ENCODE measurements at regions not wholly inside any gene's neighbourhood (a gene's known extent, or its start where the extent isn't known, plus 50 kb on each side); places are given as distances from the start of the nearest gene placed in this dataset.
"Not testable (repeated sequence)": the region's sequence is repeated elsewhere in the genome, so short reads cannot be mapped to it uniquely, and the experiment has no call there.

DNA sequence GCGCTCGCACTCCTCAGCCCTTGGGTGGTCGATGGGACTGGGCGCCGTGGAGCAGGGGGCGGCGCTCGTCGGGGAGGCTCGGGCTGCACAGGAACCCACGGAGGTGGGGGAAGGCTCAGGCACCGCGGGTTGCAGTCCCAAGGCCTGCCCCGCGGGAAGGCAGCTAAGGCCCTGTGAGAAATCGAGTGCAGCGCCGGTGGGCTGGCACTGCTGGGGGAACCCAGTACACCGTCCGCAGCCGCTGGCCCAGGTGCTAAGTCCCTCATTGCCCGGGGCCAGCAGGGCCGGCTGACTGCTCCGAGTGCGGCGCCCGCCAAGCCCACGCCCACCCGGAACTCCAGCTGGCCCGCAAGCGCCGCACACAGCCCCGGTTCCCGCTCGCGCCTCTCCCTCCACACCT lies 244.2 kb upstream of the PLXNA2 start:
- DNase-seq (ENCODE audit: low read depth, low spot score); in situ Hi-C loops (cut with HindIII; ENCODE audit: low pct_unique_long_range_greater_than_20kb, low sequenced_read_pairs): not testable (repeated sequence)

- no peak for DNase-seq (ENCODE audit: low read depth, low spot score)
- in situ Hi-C loops (cut with HindIII; ENCODE audit: low pct_unique_long_range_greater_than_20kb, low sequenced_read_pairs): no loop called here
Measured at GRCh38 chr1:208496467-208497371, 252.5 kb upstream of the PLXNA2 start.

GRCh38 chr1:208497866-208498541 lies 253.8 kb upstream of the PLXNA2 start:
- in situ Hi-C loops (cut with HindIII; ENCODE audit: low pct_unique_long_range_greater_than_20kb, low sequenced_read_pairs): no loop called here
- DNase-seq (ENCODE audit: low read depth, low spot score): no peak

DNA sequence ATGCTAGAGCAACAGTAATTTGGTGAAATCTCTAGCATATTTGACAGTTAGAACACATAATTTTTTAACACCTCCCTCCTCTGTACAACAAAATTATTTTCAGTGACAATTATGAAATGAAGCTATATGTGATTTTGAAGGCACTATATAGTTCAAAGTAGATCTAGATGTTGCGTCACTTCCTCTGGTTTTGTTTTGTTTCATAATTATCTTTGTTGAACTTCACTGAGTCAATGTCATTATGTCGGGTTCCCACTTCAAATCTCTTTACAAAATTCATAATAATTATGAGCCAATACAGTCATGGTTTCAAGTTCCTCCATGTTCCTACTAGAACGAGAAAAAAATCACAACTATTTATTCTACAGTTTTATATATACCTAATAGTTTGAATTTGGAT lies 254.8 kb upstream of the PLXNA2 start:
- no peak for DNase-seq (ENCODE audit: low read depth, low spot score)

GRCh38 chr1:208499601-208500000 lies 255.4 kb upstream of the PLXNA2 start:
- in situ Hi-C loops (cut with HindIII; ENCODE audit: low pct_unique_long_range_greater_than_20kb, low sequenced_read_pairs): no loop called here
- no peak for DNase-seq (ENCODE audit: low read depth, low spot score)

More for the DNA sequence above, 254.8 kb upstream of the PLXNA2 start:
- in situ Hi-C loops (cut with HindIII; ENCODE audit: low pct_unique_long_range_greater_than_20kb, low sequenced_read_pairs): no loop called here

GRCh38 chr1:208500375-208500774 lies 256.2 kb upstream of the PLXNA2 start:
- in situ Hi-C loops (cut with HindIII; ENCODE audit: low pct_unique_long_range_greater_than_20kb, low sequenced_read_pairs): no loop called here
- DNase-seq (ENCODE audit: low read depth, low spot score): no peak

DNA sequence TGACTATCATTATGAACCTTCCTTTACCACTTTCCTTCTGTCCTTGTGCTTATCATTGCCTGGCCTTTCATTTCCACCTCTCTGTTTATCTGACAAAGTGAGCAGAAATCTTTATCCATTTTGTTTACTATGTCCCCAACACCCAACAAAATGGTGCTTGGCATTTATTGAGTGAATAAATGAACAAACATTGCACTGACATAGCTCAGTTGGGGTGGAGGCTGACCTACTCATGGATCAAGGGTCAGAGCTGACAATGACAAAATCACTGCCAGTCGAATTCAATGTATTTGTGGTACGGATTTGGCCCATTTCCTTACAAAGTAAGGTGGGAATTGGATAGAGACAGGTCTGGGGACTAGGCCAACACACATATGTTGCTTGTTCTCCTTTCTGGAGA lies 257.4 kb upstream of the PLXNA2 start:
- in situ Hi-C loops (cut with HindIII; ENCODE audit: low pct_unique_long_range_greater_than_20kb, low sequenced_read_pairs): no loop called here
- no peak for DNase-seq (ENCODE audit: low read depth, low spot score)

DNA sequence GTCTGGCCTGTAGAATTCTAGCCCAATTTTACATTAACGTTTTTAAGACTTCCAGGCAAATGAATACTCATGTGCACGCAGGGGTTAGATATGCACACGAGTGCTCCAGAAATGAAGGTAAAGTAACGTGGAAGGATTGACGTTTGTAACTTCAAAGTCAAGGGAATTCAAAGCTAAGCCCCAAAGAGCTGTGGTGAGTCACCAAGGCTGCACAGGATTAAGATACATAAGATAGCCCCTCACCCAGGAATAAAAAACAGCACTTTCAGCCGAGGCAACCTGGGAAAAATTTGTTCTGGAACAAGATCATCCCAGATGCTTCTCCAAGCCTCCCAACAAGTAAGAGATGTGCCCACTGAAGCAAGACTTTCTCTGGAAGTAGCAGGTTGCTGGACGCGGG lies 259.6 kb upstream of the PLXNA2 start:
- DNase-seq (ENCODE audit: low read depth, low spot score): no peak
- in situ Hi-C loops (cut with HindIII; ENCODE audit: low pct_unique_long_range_greater_than_20kb, low sequenced_read_pairs): no loop called here

GRCh38 chr1:208506812-208507211 lies 262.6 kb upstream of the PLXNA2 start:
- in situ Hi-C loops (cut with HindIII; ENCODE audit: low pct_unique_long_range_greater_than_20kb, low sequenced_read_pairs): no loop called here
- DNase-seq (ENCODE audit: low read depth, low spot score): no peak

DNA sequence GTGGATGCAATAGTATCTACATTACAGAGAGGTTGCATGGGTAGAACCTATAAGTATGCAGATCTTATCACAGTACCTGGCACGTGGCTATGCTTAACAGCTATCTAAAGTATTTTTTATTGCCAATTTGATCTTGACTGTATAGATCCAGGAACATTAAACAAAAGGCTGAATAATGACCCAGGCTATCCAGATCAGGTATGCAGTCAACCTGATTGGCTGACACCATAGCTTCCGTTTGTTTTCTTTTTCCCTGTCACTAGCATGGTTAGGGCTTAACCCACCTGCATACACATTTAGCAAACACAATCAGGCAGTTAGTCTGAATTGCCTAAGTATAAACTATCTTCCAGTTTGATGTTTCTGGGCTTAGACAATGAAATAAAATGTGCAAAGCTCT lies 264.9 kb upstream of the PLXNA2 start:
- DNase-seq (ENCODE audit: low read depth, low spot score): no peak
- in situ Hi-C loops (cut with HindIII; ENCODE audit: low pct_unique_long_range_greater_than_20kb, low sequenced_read_pairs): no loop called here

GRCh38 chr1:208510192-208510952 lies 266.2 kb upstream of the PLXNA2 start:
- in situ Hi-C loops (cut with HindIII; ENCODE audit: low pct_unique_long_range_greater_than_20kb, low sequenced_read_pairs): no loop called here
- DNase-seq (ENCODE audit: low read depth, low spot score): no peak

- no peak for DNase-seq (ENCODE audit: low read depth, low spot score)
- in situ Hi-C loops (cut with HindIII; ENCODE audit: low pct_unique_long_range_greater_than_20kb, low sequenced_read_pairs): no loop called here
Measured at GRCh38 chr1:208511242-208511860, 267.2 kb upstream of the PLXNA2 start.

GRCh38 chr1:208513799-208514198 lies 269.6 kb upstream of the PLXNA2 start:
- no peak for DNase-seq (ENCODE audit: low read depth, low spot score)
- in situ Hi-C loops (cut with HindIII; ENCODE audit: low pct_unique_long_range_greater_than_20kb, low sequenced_read_pairs): no loop called here

- in situ Hi-C loops (cut with HindIII; ENCODE audit: low pct_unique_long_range_greater_than_20kb, low sequenced_read_pairs): no loop called here
- no peak for DNase-seq (ENCODE audit: low read depth, low spot score)
Measured at GRCh38 chr1:208515129-208515528, 270.9 kb upstream of the PLXNA2 start.

- in situ Hi-C loops (cut with HindIII; ENCODE audit: low pct_unique_long_range_greater_than_20kb, low sequenced_read_pairs): no loop called here
- DNase-seq (ENCODE audit: low read depth, low spot score): no peak
Measured at GRCh38 chr1:208516780-208517179, 272.6 kb upstream of the PLXNA2 start.

- DNase-seq (ENCODE audit: low read depth, low spot score): no peak
- in situ Hi-C loops (cut with HindIII; ENCODE audit: low pct_unique_long_range_greater_than_20kb, low sequenced_read_pairs): no loop called here
Measured at GRCh38 chr1:208520438-208521099, 276.4 kb upstream of the PLXNA2 start.

DNA sequence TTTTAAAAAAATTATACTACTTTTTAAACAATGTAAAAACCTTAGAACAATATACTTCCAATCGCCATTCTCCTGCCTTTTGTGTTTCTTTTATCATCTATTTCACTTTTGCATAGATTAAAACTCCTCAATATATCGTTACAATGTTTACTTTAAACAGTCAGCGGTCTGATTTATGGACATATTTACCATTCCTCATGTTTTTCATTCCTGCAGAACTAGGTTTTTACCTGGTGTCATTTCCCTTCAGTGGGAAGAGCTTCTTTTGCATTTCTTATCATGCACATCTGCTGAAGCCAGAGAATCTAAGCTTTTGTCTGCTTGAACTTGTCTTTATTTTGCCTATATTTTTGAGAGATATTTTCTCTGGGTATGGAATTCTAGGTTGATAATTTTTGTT lies 277.4 kb upstream of the PLXNA2 start:
- no peak for DNase-seq (ENCODE audit: low read depth, low spot score)
- in situ Hi-C loops (cut with HindIII; ENCODE audit: low pct_unique_long_range_greater_than_20kb, low sequenced_read_pairs): no loop called here

Data from SK-MEL-5 (cell line).